ENCODE measurements at regions not wholly inside any gene's neighbourhood (a gene's known extent, or its start where the extent isn't known, plus 50 kb on each side); places are given as distances from the start of the nearest gene placed in this dataset.

DNA sequence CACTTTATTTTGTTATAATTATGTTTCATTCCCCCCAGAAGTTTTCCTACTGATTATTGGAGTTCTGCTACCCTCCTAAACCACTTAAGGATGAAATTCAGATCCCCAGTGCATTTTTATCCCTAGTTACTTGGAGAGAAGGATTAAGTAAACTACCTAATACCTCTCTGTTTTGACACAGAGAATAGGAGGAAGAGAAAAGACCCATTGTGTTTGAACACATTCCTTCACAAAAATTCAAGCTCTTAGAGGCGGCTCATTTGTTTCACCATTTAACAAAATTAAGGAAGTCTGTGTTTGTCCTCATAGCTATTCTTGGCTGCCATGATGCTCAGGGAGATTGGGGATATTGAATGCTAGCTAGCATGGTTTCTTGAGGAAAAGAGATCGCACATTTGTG, 492.6 kb downstream of the EBF1 start:
- Mint-ChIP-seq H3K4me1 (peaks cover 4% of the 10 kb centered on the region), H3K9me3 (no peaks in the 10 kb centered on the region)

GRCh38 chr5:158606233-158606632, 493.5 kb downstream of the EBF1 start:
- Mint-ChIP-seq H3K4me1 (peaks cover 4% of the 10 kb centered on the region), H3K36me3 (ENCODE audit: low read depth) (no peaks in the 10 kb centered on the region), H3K9me3 (no peaks in the 10 kb centered on the region), H3K4me3 (no peak overlapping the region), H3K27ac (no peak overlapping the region), H3K27me3 (ENCODE audit: insufficient read depth) (no peaks in the 10 kb centered on the region)
- Histone ChIP-seq H3K36me3 (ENCODE audit: control insufficient read depth, insufficient read depth, low read length) (no peaks in the 10 kb centered on the region), H3K4me1 (ENCODE audit: control insufficient read depth, insufficient read depth, low read length) (peaks cover 2% of the 10 kb centered on the region), H3K27ac (ENCODE audit: low read depth, low read length) (no peak overlapping the region), H3K4me3 (ENCODE audit: low read length) (no peak overlapping the region), H3K27me3 (ENCODE audit: control insufficient read depth, insufficient read depth, low read length, poor library complexity, severe bottlenecking) (no peaks in the 10 kb centered on the region), H3K9ac (ENCODE audit: extremely low read depth, low read length, poor library complexity, severe bottlenecking) (no peak overlapping the region), H3K9me3 (ENCODE audit: control insufficient read depth, low read length) (no peaks in the 10 kb centered on the region)
- 90 to 100% methylated on average over 1 to 3 of the region's 3 CpGs for WGBS, 2 experiments (ENCODE audit: insufficient coverage in 1 of 2, insufficient read length in 1 of 2)
- DNase-seq = no peak
- TF ChIP-seq, protein P1, sequence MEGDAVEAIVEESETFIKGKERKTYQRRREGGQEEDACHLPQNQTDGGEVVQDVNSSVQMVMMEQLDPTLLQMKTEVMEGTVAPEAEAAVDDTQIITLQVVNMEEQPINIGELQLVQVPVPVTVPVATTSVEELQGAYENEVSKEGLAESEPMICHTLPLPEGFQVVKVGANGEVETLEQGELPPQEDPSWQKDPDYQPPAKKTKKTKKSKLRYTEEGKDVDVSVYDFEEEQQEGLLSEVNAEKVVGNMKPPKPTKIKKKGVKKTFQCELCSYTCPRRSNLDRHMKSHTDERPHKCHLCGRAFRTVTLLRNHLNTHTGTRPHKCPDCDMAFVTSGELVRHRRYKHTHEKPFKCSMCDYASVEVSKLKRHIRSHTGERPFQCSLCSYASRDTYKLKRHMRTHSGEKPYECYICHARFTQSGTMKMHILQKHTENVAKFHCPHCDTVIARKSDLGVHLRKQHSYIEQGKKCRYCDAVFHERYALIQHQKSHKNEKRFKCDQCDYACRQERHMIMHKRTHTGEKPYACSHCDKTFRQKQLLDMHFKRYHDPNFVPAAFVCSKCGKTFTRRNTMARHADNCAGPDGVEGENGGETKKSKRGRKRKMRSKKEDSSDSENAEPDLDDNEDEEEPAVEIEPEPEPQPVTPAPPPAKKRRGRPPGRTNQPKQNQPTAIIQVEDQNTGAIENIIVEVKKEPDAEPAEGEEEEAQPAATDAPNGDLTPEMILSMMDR (conservative IDR thresholded peaks at IDR 0.05) = no peak

More for the DNA sequence above, 492.6 kb downstream of the EBF1 start:
- Histone ChIP-seq H3K27me3 (ENCODE audit: control insufficient read depth, insufficient read depth, low read length, poor library complexity, severe bottlenecking) (no peaks in the 10 kb centered on the region), H3K4me3 (ENCODE audit: low read length) (no peak overlapping the region), H3K27ac (ENCODE audit: low read depth, low read length) (no peak overlapping the region), H3K9ac (ENCODE audit: extremely low read depth, low read length, poor library complexity, severe bottlenecking) (no peak overlapping the region), H3K4me1 (ENCODE audit: control insufficient read depth, insufficient read depth, low read length) (peaks cover 2% of the 10 kb centered on the region), H3K9me3 (ENCODE audit: control insufficient read depth, low read length) (no peaks in the 10 kb centered on the region), H3K36me3 (ENCODE audit: control insufficient read depth, insufficient read depth, low read length) (no peaks in the 10 kb centered on the region)
- Mint-ChIP-seq H3K27me3 (ENCODE audit: insufficient read depth) (no peaks in the 10 kb centered on the region), H3K27ac (no peak overlapping the region), H3K36me3 (ENCODE audit: low read depth) (no peaks in the 10 kb centered on the region), H3K4me3 (no peak overlapping the region)
- DNase-seq = no peak
- WGBS, 2 experiments (ENCODE audit: insufficient coverage in 1 of 2, insufficient read length in 1 of 2) = 85% methylated on average over 2 of the region's 2 CpGs; no CpG with 5 or more reads in 1 of the 2 experiments
- TF ChIP-seq, protein P1 (conservative IDR thresholded peaks at IDR 0.05) = no peak

- H3K27me3 Mint-ChIP-seq (ENCODE audit: insufficient read depth) = no peaks in the 10 kb centered on the region
- Histone ChIP-seq H3K9ac (ENCODE audit: extremely low read depth, low read length, poor library complexity, severe bottlenecking) (no peak overlapping the region), H3K27ac (ENCODE audit: low read depth, low read length) (no peak overlapping the region), H3K9me3 (ENCODE audit: control insufficient read depth, low read length) (no peaks in the 10 kb centered on the region), H3K4me3 (ENCODE audit: low read length) (no peak overlapping the region), H3K4me1 (ENCODE audit: control insufficient read depth, insufficient read depth, low read length) (no peaks in the 10 kb centered on the region), H3K27me3 (ENCODE audit: control insufficient read depth, insufficient read depth, low read length, poor library complexity, severe bottlenecking) (no peaks in the 10 kb centered on the region), H3K36me3 (ENCODE audit: control insufficient read depth, insufficient read depth, low read length) (no peaks in the 10 kb centered on the region)
- peaks cover 4% of the 10 kb centered on the region for H3K4me1 Mint-ChIP-seq
- H3K36me3 Mint-ChIP-seq (ENCODE audit: low read depth) = no peaks in the 10 kb centered on the region
- TF ChIP-seq, protein P1 (conservative IDR thresholded peaks at IDR 0.05) = no peak
- H3K9me3 Mint-ChIP-seq = no peaks in the 10 kb centered on the region
- no peak overlapping the region for H3K4me3 Mint-ChIP-seq
- WGBS, 2 experiments (ENCODE audit: insufficient coverage in 1 of 2, insufficient read length in 1 of 2) = 95 to 100% methylated on average over 3 to 4 of the region's 4 CpGs
- DNase-seq = no peak
- no peak overlapping the region for H3K27ac Mint-ChIP-seq
Measured at GRCh38 chr5:158602981-158603380, 496.7 kb downstream of the EBF1 start.

Data from endodermal cell (in vitro differentiated cells).